Endothelial cell of umbilical vein (primary cell): ENCODE measurements at regions not wholly inside any gene's neighbourhood (a gene's known extent, or its start where the extent isn't known, plus 50 kb on each side); places are given as distances from the start of the nearest gene placed in this dataset.
A peak's percentile ranks its signal among the peaks of the same experiment; 100 is the strongest.

Source experiments
- BruUV-seq: library from RNA; stranded (reverse); fragments of 400-500 nt; replicated peaks from 2 replicates; lab custom pipeline; 2021; lab: Mats Ljungman, UMichigan
- CTCF ChIA-PET: fragments of 300-600, 350-600 bp; sonication (Branson Sonifier 250); formaldehyde crosslinking; loops from one replicate; lab custom pipeline; 2021; ENCODE audit warnings: antibody characterized with exemption, inconsistent platforms; lab: Charles Lee
- POLR2A ChIA-PET: fragments of 300-600, 350-600 bp; sonication (Branson Sonifier 250); formaldehyde crosslinking; loops from one replicate; lab custom pipeline; 2021; ENCODE audit warnings: antibody characterized with exemption, inconsistent platforms; lab: Charles Lee
- DNase-seq: peaks from one replicate; pipeline ENCODE4 v3.0.0-alpha.2; 2011; ENCODE audit warnings: low read depth, low spot score
- FAIRE-seq: peaks from 2 replicates; lab custom pipeline; 2011; peaks lifted over from hg19 to GRCh38; lab: Jason Lieb, UNC
- H2AFZ ChIP-seq: 2 replicates; pipeline ENCODE4 v1.6.0; 2012; ENCODE audit warnings: low read depth, low read length, control low read depth, inconsistent platforms
- H3K27ac ChIP-seq: 2 replicates; pipeline ENCODE4 v1.5.1; 2011; ENCODE audit warnings: low read depth, mild to moderate bottlenecking, control low read depth, low read length, moderate library complexity; ENCODE audit not compliant: insufficient read depth
- H3K27me3 ChIP-seq, 2 experiments: 2 replicates each; pipeline versions ENCODE4 v1.6.0 to v1.6.1; 2011; ENCODE audit warnings: low read length in 2 of 2, mixed read lengths in 1 of 2; ENCODE audit not compliant: control insufficient read depth in 2 of 2, insufficient read depth in 2 of 2
- H3K36me3 ChIP-seq, 2 experiments: 2 replicates in 1 of 2; 3 replicates in 1 of 2; pipeline ENCODE4 v1.5.1; 2011; ENCODE audit warnings: low read length in 2 of 2, mild to moderate bottlenecking in 1 of 2, moderate library complexity in 1 of 2; ENCODE audit not compliant: control insufficient read depth in 2 of 2, insufficient read depth in 2 of 2; ENCODE audit errors: extremely low read depth in 1 of 2
- H3K4me1 ChIP-seq: 3 replicates; pipeline ENCODE4 v1.5.1; 2011; ENCODE audit warnings: mild to moderate bottlenecking, low read length; ENCODE audit not compliant: control insufficient read depth, insufficient read depth; ENCODE audit errors: extremely low read depth
- H3K4me2 ChIP-seq: 2 replicates; pipeline ENCODE4 v1.6.1; 2011; ENCODE audit warnings: low read length, control low read depth, mixed read lengths; ENCODE audit not compliant: insufficient read depth
- H3K4me3 ChIP-seq, 3 experiments: fragments of 200-600 bp in 1 of 3; sonication (generic), shearing (Covaris generic) in 1 of 3; replicated peaks in 1 of 3; 2 replicates each; pipeline ENCODE4 v1.5.1; 2011 to 2016; ENCODE audit warnings: control low read depth in 3 of 3, low read length in 3 of 3, mild to moderate bottlenecking in 2 of 3, inconsistent platforms in 1 of 3, low read depth in 1 of 3, moderate library complexity in 1 of 3; ENCODE audit not compliant: insufficient read depth in 1 of 3
- H3K79me2 ChIP-seq: 2 replicates; pipeline ENCODE4 v1.6.0; 2012; ENCODE audit warnings: low read length, inconsistent platforms; ENCODE audit not compliant: control insufficient read depth, insufficient read depth
- H3K9ac ChIP-seq: replicated peaks from 2 replicates; pipeline ENCODE3; 2011; ENCODE audit warnings: low read length, control low read depth; ENCODE audit not compliant: insufficient read depth; ENCODE audit errors: extremely low read depth
- H3K9me1 ChIP-seq: replicated peaks from 3 replicates; pipeline ENCODE4 v1.6.0; 2011; ENCODE audit warnings: mild to moderate bottlenecking, low read length; ENCODE audit not compliant: control insufficient read depth, insufficient read depth; ENCODE audit errors: extremely low read depth
- H3K9me3 ChIP-seq: replicated peaks from 2 replicates; pipeline ENCODE4 v1.5.1; 2012; ENCODE audit warnings: low read length, inconsistent platforms; ENCODE audit not compliant: control insufficient read depth, insufficient read depth
- H4K20me1 ChIP-seq: replicated peaks from 2 replicates; pipeline ENCODE3; 2011; ENCODE audit warnings: mild to moderate bottlenecking, low read length; ENCODE audit not compliant: control insufficient read depth, insufficient read depth; ENCODE audit errors: extremely low read depth
- EZH2 ChIP-seq: IDR thresholded peaks from 2 replicates; pipeline ENCODE4 v1.6.1; 2012; ENCODE audit warnings: borderline replicate concordance, low read depth, mild to moderate bottlenecking, moderate library complexity, low read length, inconsistent platforms; ENCODE audit not compliant: severe bottlenecking
- FOS ChIP-seq: IDR thresholded peaks from 2 replicates; pipeline ENCODE4 v1.6.1; 2011; ENCODE audit warnings: mild to moderate bottlenecking, low read length, moderate library complexity, borderline replicate concordance; ENCODE audit not compliant: insufficient read depth
- GATA2 ChIP-seq: IDR thresholded peaks from 2 replicates; pipeline ENCODE4 v1.7.0; 2011; ENCODE audit warnings: low read depth, mild to moderate bottlenecking, moderate library complexity, mixed read lengths, low read length; ENCODE audit not compliant: insufficient read length, insufficient read depth
- JUN ChIP-seq: IDR thresholded peaks from 2 replicates; pipeline ENCODE4 v1.6.1; 2011; ENCODE audit warnings: borderline replicate concordance, low read depth; ENCODE audit not compliant: insufficient read length, insufficient read depth
- MYC ChIP-seq: IDR thresholded peaks from one replicate; pipeline ENCODE4 v1.6.1; 2011; ENCODE audit warnings: mild to moderate bottlenecking, low read depth, low read length
- POLR2A ChIP-seq: IDR thresholded peaks from 2 replicates; pipeline ENCODE4 v1.6.1; 2012; ENCODE audit warnings: low read depth, mild to moderate bottlenecking, control low read depth, low read length
- POLR2AphosphoS5 ChIP-seq: IDR thresholded peaks from 2 replicates; pipeline ENCODE4 v1.6.1; 2012; ENCODE audit warnings: low read depth, mild to moderate bottlenecking, control low read depth, low read length, moderate library complexity; ENCODE audit not compliant: insufficient read depth
- dilution Hi-C: fragments of 300-500 bp; cut with MboI; formaldehyde crosslinking; loops from one replicate; pipeline ENCODE4 v1.15.0; 2019; ENCODE audit warnings: low sequenced_read_pairs; ENCODE audit not compliant: extremely low pct_ligation_motif_present
- intact Hi-C: fragments of 100-400 bp; cut with micrococcal nuclease; formaldehyde crosslinking; loops from one replicate; pipeline ENCODE4 v1.10.0; 2022
- TF ChIP-seq, protein P1 (sequence below), 2 donors: IDR thresholded peaks; 1 replicate in 1 of 2; 2 replicates in 1 of 2; pipeline ENCODE4 v1.5.1; 2011; ENCODE audit warnings: low read length in 2 of 2, mild to moderate bottlenecking in 2 of 2, moderate library complexity in 2 of 2, control low read depth in 1 of 2, inconsistent platforms in 1 of 2, low read depth in 1 of 2; ENCODE audit not compliant: insufficient read depth in 1 of 2; ENCODE audit errors: extremely low read depth in 1 of 2
- TF ChIP-seq, protein P2 (sequence below): IDR thresholded peaks from 2 replicates; pipeline ENCODE4 v1.6.1; 2011; ENCODE audit not compliant: insufficient read depth, insufficient read length

DNA sequence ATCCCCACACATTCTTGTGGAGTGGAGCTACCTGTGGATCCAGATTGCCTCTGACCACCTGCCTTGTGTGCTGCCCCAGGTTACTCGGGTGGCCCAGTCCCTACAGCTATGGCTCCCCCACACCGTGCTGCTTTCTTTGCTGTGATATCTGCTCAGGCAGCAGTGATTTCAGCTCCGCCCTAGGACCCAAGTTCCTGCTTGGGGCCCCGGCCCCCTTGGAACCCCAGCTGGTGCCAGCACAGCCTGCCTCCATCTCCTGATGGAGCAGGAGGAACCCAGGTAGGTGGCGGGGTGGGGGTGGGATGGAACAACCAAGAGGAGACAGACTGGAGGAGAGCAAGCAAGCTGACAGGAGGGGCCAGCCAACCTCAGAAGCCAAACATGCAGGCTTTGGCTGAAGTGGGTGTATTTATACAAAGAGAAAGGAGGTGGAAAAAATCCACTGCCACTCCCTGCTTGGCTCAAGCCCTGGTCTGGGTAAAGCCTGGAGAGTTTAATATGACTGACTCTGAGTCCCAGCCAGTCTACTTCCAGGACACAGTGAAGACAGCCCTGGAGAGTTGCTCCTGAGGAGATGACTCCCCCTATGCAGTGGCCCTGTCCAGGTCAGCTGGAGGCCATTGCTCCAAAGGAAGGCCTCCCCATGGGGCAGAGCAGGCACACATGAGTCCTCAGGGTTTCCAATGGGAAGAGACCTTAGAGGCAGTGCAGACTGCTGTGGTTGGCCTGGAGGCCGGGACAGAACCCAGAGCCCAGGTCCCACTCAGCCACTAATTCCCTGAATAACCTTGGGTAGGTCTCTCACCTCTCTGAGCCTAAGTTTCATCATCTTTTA lies 197.1 kb upstream of the MAMLD1 start:
- intact Hi-C loops (no loop called here), dilution Hi-C loops (no loop called here)
- no peaks in the 10 kb centered on the region for H4K20me1 ChIP-seq
- H3K27me3 ChIP-seq = no peaks in the 10 kb centered on the region
- no peak overlapping the region for H3K4me2 ChIP-seq
- CTCF ChIA-PET = no interaction called here
- BruUV-seq = no TSS peak
- no peaks in the 10 kb centered on the region for H3K9me1 ChIP-seq
- H3K27ac ChIP-seq = no peak overlapping the region
- no peak for TF ChIP-seq EZH2
- no peak overlapping the region for H2AFZ ChIP-seq
- no peaks in the 10 kb centered on the region for H3K4me1 ChIP-seq
- H3K36me3 ChIP-seq = no peaks in the 10 kb centered on the region
- no peak overlapping the region for H3K4me3 ChIP-seq
- no peaks in the 10 kb centered on the region for H3K9me3 ChIP-seq
- H3K9ac ChIP-seq = no peak overlapping the region
- no peaks in the 10 kb centered on the region for H3K79me2 ChIP-seq
- no peak for FAIRE-seq
- DNase-seq = no peak
- POLR2A ChIA-PET = no interaction called here

DNA sequence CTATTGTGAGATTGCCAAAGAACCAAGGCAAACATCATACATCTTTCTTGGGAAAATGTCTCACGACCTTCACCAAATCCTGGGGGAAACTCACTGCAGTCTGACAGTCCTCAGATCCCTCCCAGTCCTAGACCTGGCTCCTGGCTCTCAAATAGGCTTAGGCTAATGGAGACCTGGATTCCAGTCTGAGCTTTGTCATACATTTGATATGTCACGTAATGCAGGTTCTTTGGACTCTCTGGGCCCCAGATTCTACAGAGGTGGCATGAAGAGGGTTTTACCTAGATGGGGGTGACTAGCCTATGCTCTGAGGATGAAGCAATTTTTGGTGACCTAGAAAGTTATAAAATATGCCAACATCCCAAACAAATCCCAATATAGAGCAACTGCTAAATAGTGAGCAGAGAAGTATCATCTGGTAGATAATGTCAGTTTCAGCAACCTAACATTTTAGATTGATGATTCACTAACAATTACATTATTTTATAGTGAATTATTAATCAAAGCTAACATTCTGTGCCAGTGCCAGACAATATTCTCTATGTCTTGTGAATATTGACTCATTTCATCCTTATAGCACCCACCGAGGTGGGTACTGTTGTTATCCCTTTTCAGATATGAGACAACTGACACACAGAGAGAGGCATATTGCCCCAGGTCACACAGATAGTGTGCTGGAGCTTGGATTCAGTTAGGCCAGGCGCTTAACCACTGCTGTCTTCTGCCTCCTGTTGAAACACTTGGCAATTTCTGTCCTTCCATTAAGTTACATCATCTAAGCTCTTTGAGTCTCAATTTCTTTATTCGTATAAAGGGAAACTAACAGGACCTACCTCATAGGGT lies 195.4 kb upstream of the MAMLD1 start:
- no peak for DNase-seq
- no TSS peak for BruUV-seq
- Histone ChIP-seq H2AFZ (no peak overlapping the region), H3K4me1 (no peaks in the 10 kb centered on the region), H3K36me3 (no peaks in the 10 kb centered on the region), H3K27me3 (no peaks in the 10 kb centered on the region), H3K4me3 (no peak overlapping the region), H3K9me3 (no peaks in the 10 kb centered on the region), H3K79me2 (no peaks in the 10 kb centered on the region), H4K20me1 (no peaks in the 10 kb centered on the region), H3K27ac (no peak overlapping the region), H3K9ac (no peak overlapping the region), H3K9me1 (no peaks in the 10 kb centered on the region), H3K4me2 (no peak overlapping the region)
- dilution Hi-C loops (no loop called here), intact Hi-C loops (no loop called here)
- FAIRE-seq = peak; percentile 21
- CTCF ChIA-PET = no interaction called here
- TF ChIP-seq GATA2 (no peak), MYC (no peak), FOS (no peak), POLR2A (no peak), EZH2 (no peak), JUN (no peak), POLR2AphosphoS5 (no peak)
- TF ChIP-seq, protein P1, sequence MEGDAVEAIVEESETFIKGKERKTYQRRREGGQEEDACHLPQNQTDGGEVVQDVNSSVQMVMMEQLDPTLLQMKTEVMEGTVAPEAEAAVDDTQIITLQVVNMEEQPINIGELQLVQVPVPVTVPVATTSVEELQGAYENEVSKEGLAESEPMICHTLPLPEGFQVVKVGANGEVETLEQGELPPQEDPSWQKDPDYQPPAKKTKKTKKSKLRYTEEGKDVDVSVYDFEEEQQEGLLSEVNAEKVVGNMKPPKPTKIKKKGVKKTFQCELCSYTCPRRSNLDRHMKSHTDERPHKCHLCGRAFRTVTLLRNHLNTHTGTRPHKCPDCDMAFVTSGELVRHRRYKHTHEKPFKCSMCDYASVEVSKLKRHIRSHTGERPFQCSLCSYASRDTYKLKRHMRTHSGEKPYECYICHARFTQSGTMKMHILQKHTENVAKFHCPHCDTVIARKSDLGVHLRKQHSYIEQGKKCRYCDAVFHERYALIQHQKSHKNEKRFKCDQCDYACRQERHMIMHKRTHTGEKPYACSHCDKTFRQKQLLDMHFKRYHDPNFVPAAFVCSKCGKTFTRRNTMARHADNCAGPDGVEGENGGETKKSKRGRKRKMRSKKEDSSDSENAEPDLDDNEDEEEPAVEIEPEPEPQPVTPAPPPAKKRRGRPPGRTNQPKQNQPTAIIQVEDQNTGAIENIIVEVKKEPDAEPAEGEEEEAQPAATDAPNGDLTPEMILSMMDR (IDR thresholded peaks at IDR 0.05; ENCODE audit: extremely low read depth in 1 of 2, insufficient read depth in 1 of 2, low read depth in 1 of 2, low read length in 2 of 2) = no peak
- TF ChIP-seq, protein P2, sequence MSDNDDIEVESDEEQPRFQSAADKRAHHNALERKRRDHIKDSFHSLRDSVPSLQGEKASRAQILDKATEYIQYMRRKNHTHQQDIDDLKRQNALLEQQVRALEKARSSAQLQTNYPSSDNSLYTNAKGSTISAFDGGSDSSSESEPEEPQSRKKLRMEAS = no peak
- POLR2A ChIA-PET = no interaction called here
